Adipose tissue (tissue), 3 donors: ENCODE measurements at regions not wholly inside any gene's neighbourhood (a gene's known extent, or its start where the extent isn't known, plus 50 kb on each side); places are given as distances from the start of the nearest gene placed in this dataset.

Experiments used
- H3K27ac ChIP-seq: one replicate; pipeline ENCODE4 v1.5.1; 2013; ENCODE audit warnings: low read depth, low read length
- whole genome bisulfite sequencing, 3 donors: extraction: QIAGEN DNeasy Blood & Tissue Kit; methylation state at CpG; one replicate each; pipeline ENCODE4 v1.1.7; 2013; 5-methylcytosine and 5-hydroxymethylcytosine counted together
- donor health status: healthy with polysubstance abuse.
- donor health status: Bipolar disorder and iron deficiency.
- donor health status: healthy.

GRCh38 chr22:27684901-27685300, 116.7 kb downstream of the MN1 start:
- H3K27ac ChIP-seq = no peak overlapping the region
- WGBS, 3 donors = 64 to 75% (median 65%) methylated on average over 9 of the region's 9 CpGs

DNA sequence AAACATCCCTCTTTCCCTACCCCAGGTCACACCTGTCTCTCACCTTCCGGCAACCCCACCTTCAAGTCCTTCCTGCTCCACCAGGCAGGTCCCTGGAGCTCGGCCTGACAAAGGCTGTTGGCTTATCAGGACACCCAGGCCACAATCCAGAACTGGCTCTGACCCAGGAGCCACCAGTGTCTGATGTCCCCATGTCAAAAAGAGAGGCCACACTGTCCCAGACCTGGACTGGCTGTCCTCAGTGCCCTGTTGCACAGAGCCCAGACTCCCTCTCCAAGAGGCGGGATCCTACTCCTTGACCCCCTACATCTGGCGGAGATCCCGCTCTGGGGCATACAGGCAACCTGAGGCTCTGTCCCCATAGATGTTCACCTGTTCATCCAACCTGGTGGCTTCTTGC, 116.0 kb downstream of the MN1 start:
- no peak overlapping the region for H3K27ac ChIP-seq
- 86 to 94% (median 87%) methylated on average over 5 of the region's 5 CpGs for WGBS, 3 donors

DNA sequence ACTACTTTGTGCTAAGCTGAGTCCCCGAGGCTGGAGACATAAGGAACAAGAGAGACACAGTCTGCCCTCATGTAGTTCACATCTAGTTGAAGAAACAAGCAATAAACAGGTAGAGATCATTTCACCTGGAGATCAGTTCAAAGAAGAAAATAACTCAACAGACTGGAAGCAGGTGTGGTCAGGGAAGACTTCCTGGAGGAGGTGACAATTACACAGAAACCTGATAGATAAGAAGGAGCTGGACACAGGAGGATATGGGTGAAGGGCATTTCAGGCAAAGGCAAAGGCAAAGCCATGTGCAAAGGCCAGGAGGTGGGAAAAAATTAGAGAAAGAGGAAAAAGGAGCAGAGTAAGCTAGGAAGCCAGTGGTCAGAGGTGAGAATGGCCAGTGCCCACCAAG, 115.6 kb downstream of the MN1 start:
- H3K27ac ChIP-seq = no peak overlapping the region
- WGBS, 3 donors = 82 to 95% (median 84%) methylated on average over 1 of the region's 1 CpG

- H3K27ac ChIP-seq = no peak overlapping the region
- 61 to 64% (median 62%) methylated on average over 10 of the region's 10 CpGs for WGBS, 3 donors
These were observed 115.0 kb downstream of the MN1 start for GRCh38 chr22:27686534-27686933.

GRCh38 chr22:27687984-27688545, 113.5 kb downstream of the MN1 start:
- no peak overlapping the region for H3K27ac ChIP-seq
- WGBS, 3 donors = 89 to 92% (median 91%) methylated on average over 3 of the region's 3 CpGs

- 91 to 100% (median 93%) methylated on average over 1 of the region's 1 CpG for WGBS, 3 donors
- no peak overlapping the region for H3K27ac ChIP-seq
These were observed 111.9 kb downstream of the MN1 start for GRCh38 chr22:27689664-27690063.

- WGBS, 3 donors = 67 to 88% (median 81%) methylated on average over 3 of the region's 3 CpGs
- H3K27ac ChIP-seq = no peak overlapping the region
These were observed 111.0 kb downstream of the MN1 start for GRCh38 chr22:27690599-27690998.

- WGBS, 3 donors = 64 to 72% (median 69%) methylated on average over 4 of the region's 4 CpGs
- H3K27ac ChIP-seq = no peak overlapping the region
These were observed 109.3 kb downstream of the MN1 start for GRCh38 chr22:27692243-27692642.

GRCh38 chr22:27695925-27696324, 105.6 kb downstream of the MN1 start:
- H3K27ac ChIP-seq = no peak overlapping the region

DNA sequence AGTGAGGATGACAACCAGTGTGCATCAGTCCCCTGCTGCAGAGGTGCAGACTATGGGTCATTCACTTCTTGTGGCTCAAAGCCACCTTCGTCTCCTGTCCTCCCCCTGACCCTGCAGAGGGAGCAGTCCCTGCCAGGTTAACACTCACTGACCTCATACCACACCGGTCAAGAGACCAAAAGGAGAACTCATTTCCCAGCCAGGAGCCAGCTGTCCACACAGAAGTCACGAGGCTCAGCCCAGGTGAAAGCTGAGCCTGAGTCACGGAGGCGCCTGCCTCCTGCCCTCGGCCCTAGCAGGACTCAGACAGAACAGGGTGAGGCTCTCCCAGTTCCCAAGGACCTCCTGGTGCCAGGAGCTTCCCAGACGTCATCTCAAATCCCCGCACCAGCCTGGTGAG, 103.7 kb downstream of the MN1 start:
- WGBS, 3 donors = 81 to 89% (median 84%) methylated on average over 8 of the region's 8 CpGs
- no peak overlapping the region for H3K27ac ChIP-seq

More at GRCh38 chr22:27695925-27696324, 105.6 kb downstream of the MN1 start:
- 46 to 55% (median 55%) methylated on average over 3 of the region's 3 CpGs for WGBS, 3 donors
